Upper lobe of right lung (tissue), 1 donor: ENCODE measurements at regions not wholly inside any gene's neighbourhood (a gene's known extent, or its start where the extent isn't known, plus 50 kb on each side); places are given as distances from the start of the nearest gene placed in this dataset.

Experiments
- ATAC-seq: fragments of 200-7000 bp; cut with Tn5 transposase; one replicate; pipeline ENCODE4 v1.9.1; 2020; ENCODE audit warnings: mild to moderate bottlenecking, moderate library complexity
- DNase-seq: peaks from one replicate; pipeline ENCODE4 v3.0.0-alpha.2; 2020
- H3K27ac ChIP-seq: fragments of 200-600 bp; one replicate; pipeline ENCODE4 v1.8.0; 2022
- H3K27me3 ChIP-seq: fragments of 200-600 bp; one replicate; pipeline ENCODE4 v1.8.0; 2022; ENCODE audit warnings: mild to moderate bottlenecking
- H3K36me3 ChIP-seq: fragments of 200-600 bp; one replicate; pipeline ENCODE4 v1.8.0; 2022
- H3K4me1 ChIP-seq: fragments of 200-600 bp; one replicate; pipeline ENCODE4 v1.8.0; 2022
- H3K4me3 ChIP-seq: fragments of 200-600 bp; one replicate; pipeline ENCODE4 v1.8.0; 2022; ENCODE audit warnings: mild to moderate bottlenecking
- H3K9me3 ChIP-seq: fragments of 200-600 bp; one replicate; pipeline ENCODE4 v1.8.0; 2022
- CTCF ChIP-seq: fragments of 200-600 bp; IDR thresholded peaks from one replicate; pipeline ENCODE4 v1.8.0; 2022; ENCODE audit warnings: antibody characterized with exemption
- intact Hi-C: fragments of 100-400 bp; cut with DNase I; formaldehyde crosslinking; loops from one replicate; pipeline ENCODE4 v1.11.0; 2022
- donor health status: DM: no; HTN: yes; CAD: no; lungs with severe emphysema.

GRCh38 chr6:144820270-144820669 lies 535.1 kb downstream of the UTRN start:
- no peaks in the 10 kb centered on the region for H3K27me3 ChIP-seq
- intact Hi-C loops: no loop called here
- no peak overlapping the region for H3K27ac ChIP-seq
- no peaks in the 10 kb centered on the region for H3K4me1 ChIP-seq
- peaks cover 21% of the 10 kb centered on the region for H3K36me3 ChIP-seq
- no peak for TF ChIP-seq CTCF
- DNase-seq (no peak), ATAC-seq (no peak)
- H3K4me3 ChIP-seq: no peak overlapping the region
- no peaks in the 10 kb centered on the region for H3K9me3 ChIP-seq

- intact Hi-C loops: no loop called here
- no peak for DNase-seq
- no peaks in the 10 kb centered on the region for H3K9me3 ChIP-seq
- ATAC-seq: no peak
- H3K36me3 ChIP-seq: peaks cover 32% of the 10 kb centered on the region
- H3K27me3 ChIP-seq: no peaks in the 10 kb centered on the region
- no peak overlapping the region for H3K4me3 ChIP-seq
- no peak overlapping the region for H3K27ac ChIP-seq
- TF ChIP-seq CTCF: no peak
- no peaks in the 10 kb centered on the region for H3K4me1 ChIP-seq
Observed at GRCh38 chr6:144823131-144823530, 538.0 kb downstream of the UTRN start.

- ATAC-seq (no peak), DNase-seq (no peak)
- Histone ChIP-seq H3K4me3 (no peak overlapping the region), H3K27me3 (no peaks in the 10 kb centered on the region), H3K36me3 (peaks cover 41% of the 10 kb centered on the region), H3K9me3 (no peaks in the 10 kb centered on the region), H3K27ac (no peak overlapping the region), H3K4me1 (no peaks in the 10 kb centered on the region)
- no peak for TF ChIP-seq CTCF
- intact Hi-C loops: no loop called here
Observed at GRCh38 chr6:144824018-144824417, 538.9 kb downstream of the UTRN start.

GRCh38 chr6:144834426-144835038 lies 549.4 kb downstream of the UTRN start:
- intact Hi-C loops: no loop called here
- ATAC-seq: no peak
- Histone ChIP-seq H3K27ac (no peak overlapping the region), H3K4me3 (no peak overlapping the region), H3K9me3 (no peaks in the 10 kb centered on the region), H3K27me3 (no peaks in the 10 kb centered on the region), H3K4me1 (no peaks in the 10 kb centered on the region), H3K36me3 (peaks cover 88% of the 10 kb centered on the region)
- TF ChIP-seq CTCF: no peak
- no peak for DNase-seq

- H3K36me3 ChIP-seq: peaks cover 92% of the 10 kb centered on the region
- no peaks in the 10 kb centered on the region for H3K9me3 ChIP-seq
- no peak overlapping the region for H3K4me3 ChIP-seq
- H3K27ac ChIP-seq: no peak overlapping the region
- no peaks in the 10 kb centered on the region for H3K27me3 ChIP-seq
- no peak for TF ChIP-seq CTCF
- no peaks in the 10 kb centered on the region for H3K4me1 ChIP-seq
- ATAC-seq (no peak), DNase-seq (no peak)
- intact Hi-C loops: no loop called here
Observed at GRCh38 chr6:144835322-144835973, 550.3 kb downstream of the UTRN start.

- no peak overlapping the region for H3K4me3 ChIP-seq
- H3K27me3 ChIP-seq: no peaks in the 10 kb centered on the region
- H3K4me1 ChIP-seq: no peaks in the 10 kb centered on the region
- no peak for DNase-seq
- intact Hi-C loops: no loop called here
- ATAC-seq: no peak
- H3K27ac ChIP-seq: no peak overlapping the region
- peaks cover 76% of the 10 kb centered on the region for H3K36me3 ChIP-seq
- no peak for TF ChIP-seq CTCF
- H3K9me3 ChIP-seq: no peaks in the 10 kb centered on the region
Observed at GRCh38 chr6:144840619-144841018, 555.5 kb downstream of the UTRN start.
